Inferior parietal cortex (tissue), 1 donor: ENCODE measurements at regions not wholly inside any gene's neighbourhood (a gene's known extent, or its start where the extent isn't known, plus 50 kb on each side); places are given as distances from the start of the nearest gene placed in this dataset.
"Not testable (repeated sequence)": the region's sequence is repeated elsewhere in the genome, so short reads cannot be mapped to it uniquely, and the experiment has no call there.

ENCODE experiments used
- DNase-seq: peaks from one replicate; pipeline ENCODE4 v3.0.0-alpha.2; 2016; ENCODE audit errors: extremely low spot score

GRCh38 chr2:126221506-126221905 lies 434.5 kb upstream of the GYPC start:
- no peak for DNase-seq

DNA sequence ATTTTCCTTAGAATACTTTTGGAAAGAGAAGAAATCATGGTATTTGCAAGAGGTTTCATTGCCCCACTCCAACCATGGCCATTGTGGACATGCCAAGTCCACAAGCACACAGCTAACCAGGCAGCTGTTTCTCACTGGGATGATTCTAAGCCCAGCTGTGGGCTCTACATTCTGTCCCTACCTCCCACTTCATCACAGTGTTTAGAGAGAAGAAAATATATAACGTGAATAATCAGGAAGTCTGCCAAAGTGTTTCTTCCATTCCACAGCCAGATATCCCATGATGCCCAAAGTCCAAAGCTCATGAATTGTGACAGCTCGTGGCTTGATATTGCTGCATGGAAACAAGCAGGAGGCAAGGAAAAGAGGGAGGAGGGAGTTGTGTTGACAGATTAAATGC lies 433.7 kb upstream of the GYPC start:
- no peak for DNase-seq

DNA sequence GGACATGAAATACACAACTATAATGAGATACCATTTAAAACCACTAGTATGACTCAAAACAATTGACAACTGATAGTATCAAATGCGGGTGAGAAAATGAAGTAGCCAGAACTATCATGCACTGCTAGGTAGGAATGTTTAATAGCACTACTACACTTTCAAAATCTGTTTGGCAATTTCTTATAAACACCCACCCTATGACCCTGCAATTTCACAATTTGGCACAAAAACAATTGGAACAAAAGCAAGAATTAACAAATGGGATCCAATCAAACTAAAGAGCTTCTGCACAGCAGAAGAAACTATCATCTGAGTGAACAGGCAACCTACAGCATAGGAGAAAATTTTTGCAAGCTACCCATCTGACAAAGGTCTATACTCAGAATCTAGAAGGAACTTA lies 431.2 kb upstream of the GYPC start:
- no peak for DNase-seq

DNA sequence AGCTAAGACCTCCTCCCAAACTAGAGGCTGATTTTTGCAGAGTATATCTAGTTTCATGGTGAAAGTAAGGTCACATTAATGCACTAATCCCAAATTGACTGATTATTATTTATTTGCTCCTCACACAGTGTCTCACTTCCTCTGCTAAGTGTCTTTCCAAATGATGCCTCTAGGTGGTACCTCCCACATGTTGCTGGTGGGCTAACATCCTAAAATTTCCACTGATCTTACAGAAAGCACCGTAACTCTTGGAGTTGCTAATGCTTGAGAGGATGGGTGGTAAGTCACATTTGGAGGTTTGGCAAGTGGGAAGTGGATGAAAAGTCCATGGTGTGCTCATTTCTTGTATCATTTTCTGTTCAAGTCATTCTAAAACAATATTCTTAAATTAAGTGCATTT lies 428.7 kb upstream of the GYPC start:
- no peak for DNase-seq

DNA sequence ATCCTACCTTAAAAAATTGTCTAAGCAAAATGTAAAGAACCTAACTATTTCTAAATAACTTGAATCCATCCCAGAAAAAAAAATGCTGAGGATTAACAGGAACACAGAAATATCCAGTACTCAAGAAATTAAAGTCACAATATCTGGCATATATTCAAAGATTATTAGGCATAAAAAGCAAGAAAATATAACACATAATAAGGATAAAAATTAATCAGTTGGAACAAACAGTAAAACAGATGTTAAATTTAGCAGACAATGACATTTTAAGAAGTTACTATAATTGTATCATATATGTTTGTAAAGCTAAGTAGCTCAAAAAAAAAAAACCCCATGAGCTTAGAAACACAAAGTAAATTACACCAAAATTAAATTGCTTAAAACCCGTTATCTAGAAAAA lies 427.4 kb upstream of the GYPC start:
- DNase-seq = no peak

- no peak for DNase-seq
Observed at GRCh38 chr2:126238251-126238650, 417.7 kb upstream of the GYPC start.

DNA sequence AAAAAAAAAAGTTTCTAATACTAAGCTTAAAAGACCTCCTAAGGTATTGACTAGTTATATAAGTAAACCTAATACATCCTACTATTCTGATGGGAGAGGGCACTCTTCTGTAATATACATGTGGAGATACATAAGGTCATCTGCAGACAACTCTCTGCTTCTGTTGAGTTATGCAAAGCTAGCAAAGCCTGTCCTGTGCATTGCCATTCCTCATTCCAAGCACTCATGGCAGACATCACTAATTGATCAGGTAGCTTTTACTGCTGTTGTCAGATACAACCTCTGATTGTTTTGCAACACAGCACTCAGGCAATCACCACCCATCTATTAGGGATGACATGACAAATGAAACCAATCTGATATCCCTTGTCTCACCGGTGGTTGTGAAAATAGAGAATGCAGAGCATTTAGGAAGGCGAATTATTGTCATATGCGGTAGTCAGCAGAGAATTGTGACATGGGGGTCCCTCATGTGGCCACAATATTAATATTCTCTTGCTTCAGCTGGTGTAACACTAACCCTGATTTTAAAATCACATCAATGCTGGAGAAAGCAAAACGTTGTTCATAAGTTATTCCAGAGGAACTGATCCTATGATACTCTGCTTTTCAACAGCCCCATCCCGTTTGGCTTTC lies 416.5 kb upstream of the GYPC start:
- DNase-seq = no peak

- no peak for DNase-seq
Observed at GRCh38 chr2:126241001-126241400, 415.0 kb upstream of the GYPC start.

DNA sequence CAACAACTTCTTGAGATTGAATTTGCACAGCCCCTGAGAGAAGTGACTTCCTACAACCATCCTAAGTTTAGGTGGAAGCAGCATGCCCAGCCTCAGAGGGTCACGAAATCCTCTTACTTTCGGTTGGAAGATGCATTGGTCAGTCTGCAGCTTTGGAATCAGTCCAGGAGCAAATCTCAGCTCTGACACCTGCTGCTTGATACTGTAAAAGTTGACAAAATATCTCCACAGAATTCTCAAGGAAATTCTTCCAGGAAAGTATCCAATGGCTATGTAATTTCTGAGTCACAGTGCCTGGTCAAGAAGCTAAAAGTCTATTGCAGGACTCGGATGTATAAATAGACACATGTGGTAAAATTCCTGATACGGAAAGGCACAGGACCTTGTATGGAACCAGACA lies 414.5 kb upstream of the GYPC start:
- DNase-seq = no peak

- peak; percentile 22 for DNase-seq
Observed at GRCh38 chr2:126244937-126245336, 411.0 kb upstream of the GYPC start.

GRCh38 chr2:126253669-126254068 lies 402.3 kb upstream of the GYPC start:
- DNase-seq = no peak

DNA sequence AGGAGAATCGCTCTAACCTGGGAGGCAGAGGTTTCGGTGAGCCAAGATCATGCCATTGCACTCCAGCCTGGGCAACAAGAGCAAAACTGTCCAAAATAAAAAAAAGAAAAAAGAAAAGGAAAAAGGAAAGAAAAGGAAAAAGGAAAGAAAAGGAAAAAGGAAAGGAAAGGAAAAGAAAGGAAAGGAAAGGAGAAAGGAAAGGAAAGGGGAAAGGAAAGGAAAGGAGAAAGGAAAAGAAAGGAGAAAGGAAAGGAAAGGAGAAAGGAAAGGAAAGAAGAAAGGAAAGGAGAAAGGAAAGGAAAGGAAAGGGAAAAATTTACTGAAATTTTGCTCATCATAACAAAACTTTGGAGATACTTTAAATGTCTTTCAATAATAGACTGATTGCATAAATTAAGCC lies 391.3 kb upstream of the GYPC start:
- DNase-seq = no peak

GRCh38 chr2:126269911-126270310 lies 386.0 kb upstream of the GYPC start:
- no peak for DNase-seq

- no peak for DNase-seq
Observed at GRCh38 chr2:126270587-126270986, 385.4 kb upstream of the GYPC start.

DNA sequence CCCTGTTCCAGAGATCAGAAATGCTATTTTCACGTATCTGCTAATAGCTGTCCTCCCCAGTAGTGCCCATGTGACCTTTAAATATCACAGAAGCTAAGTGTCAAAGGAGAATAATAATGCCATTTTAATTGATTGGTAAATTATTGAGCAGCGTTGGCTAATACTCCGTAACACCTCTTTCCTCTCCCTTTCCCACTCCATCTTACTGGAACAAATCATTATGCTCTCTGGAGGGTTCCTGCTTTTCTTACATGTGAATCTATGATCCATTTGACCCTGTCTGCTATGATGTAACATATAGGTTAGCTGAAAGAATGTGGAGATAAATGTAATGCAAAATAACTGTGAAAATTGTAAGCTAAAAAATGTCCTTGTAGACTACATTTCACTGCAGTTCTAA lies 383.6 kb upstream of the GYPC start:
- no peak for DNase-seq

DNA sequence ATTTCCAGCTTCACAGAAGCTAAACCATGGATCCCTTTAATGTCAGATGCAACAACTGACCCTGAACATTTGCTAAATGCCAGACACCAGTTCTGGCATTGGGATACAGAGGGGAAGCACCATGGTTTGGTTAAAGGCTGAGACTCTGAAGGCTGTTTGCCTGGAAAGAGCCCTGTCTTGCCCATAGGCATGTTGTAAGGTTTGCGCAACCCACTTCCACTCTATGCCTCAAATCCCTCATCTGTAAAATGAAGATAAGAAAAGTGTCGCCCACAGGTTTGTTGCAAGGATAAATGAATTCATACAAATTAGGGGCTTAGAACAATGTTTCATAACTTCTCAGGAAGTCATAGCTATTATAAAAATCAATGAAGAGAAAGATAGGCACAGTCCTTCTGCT lies 380.9 kb upstream of the GYPC start:
- no peak for DNase-seq

DNA sequence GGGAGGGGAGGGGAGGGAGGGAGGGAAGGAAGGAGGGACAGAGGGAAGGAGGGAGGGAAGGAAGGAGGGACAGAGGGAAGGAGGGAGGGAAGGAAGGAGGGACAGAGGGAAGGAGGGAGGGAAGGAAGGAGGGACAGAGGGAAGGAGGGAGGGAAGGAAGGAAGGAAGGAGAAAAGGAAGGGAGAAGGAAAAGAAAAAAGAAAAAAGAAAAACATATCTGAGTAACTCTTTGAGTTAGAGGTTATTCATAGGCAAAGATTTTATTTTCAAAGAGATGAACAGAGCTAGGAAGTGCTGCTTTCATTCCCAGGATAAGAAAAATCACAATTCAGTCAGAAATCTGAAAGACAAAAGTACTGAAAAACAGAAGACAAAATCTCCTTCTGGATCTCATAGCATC lies 379.7 kb upstream of the GYPC start:
- DNase-seq = not testable (repeated sequence)

- no peak for DNase-seq
Observed at GRCh38 chr2:126288362-126288761, 367.6 kb upstream of the GYPC start.

GRCh38 chr2:126293962-126294361 lies 362.0 kb upstream of the GYPC start:
- DNase-seq = not testable (repeated sequence)

DNA sequence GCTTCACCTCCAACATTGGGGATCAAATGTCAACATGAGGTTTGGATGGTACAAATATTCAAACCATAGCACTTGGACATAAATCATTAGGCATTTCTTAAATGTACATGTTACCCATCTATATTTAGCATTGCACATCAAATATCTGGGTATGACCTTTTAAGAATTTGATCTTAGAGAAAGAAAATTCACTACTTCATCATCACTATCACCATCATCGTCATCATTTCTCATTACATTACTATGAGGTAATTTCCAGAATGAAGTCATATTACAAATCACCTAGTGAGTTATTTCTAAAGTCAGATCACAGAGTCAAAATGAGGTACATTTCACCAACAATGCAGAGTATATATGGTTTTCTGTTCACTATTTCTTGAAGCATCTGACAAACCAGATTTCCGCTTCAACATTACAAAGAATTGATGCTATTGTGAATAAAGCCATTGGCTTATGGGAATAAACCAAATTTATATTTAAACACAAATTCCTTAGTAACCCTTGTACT lies 356.4 kb upstream of the GYPC start:
- DNase-seq = no peak

DNA sequence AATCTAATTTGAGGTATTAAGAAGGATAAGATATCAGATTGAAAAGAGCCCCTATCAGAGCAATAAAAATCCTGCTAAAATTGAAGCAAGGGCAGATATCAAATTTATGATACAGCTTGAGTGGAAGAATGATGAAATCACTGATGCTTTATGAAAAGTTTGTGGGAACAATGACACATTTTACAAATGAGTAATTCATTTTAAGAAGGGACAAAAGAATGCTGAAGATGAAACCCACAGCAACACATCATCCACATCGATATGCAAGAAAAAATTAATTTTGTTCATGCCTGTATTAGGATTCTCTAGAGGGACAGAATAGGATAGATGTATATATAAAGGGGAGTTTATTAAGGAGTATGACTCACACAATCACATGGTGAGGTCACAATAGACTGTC lies 355.6 kb upstream of the GYPC start:
- no peak for DNase-seq

GRCh38 chr2:126302043-126302442 lies 353.9 kb upstream of the GYPC start:
- DNase-seq = no peak

GRCh38 chr2:126303113-126303512 lies 352.8 kb upstream of the GYPC start:
- DNase-seq = no peak

- no peak for DNase-seq
Observed at GRCh38 chr2:126304154-126304553, 351.8 kb upstream of the GYPC start.
